ENCODE measurements at regions not wholly inside any gene's neighbourhood (a gene's known extent, or its start where the extent isn't known, plus 50 kb on each side); places are given as distances from the start of the nearest gene placed in this dataset.
A peak's percentile ranks its signal among the peaks of the same experiment; 100 is the strongest.
"Not testable (repeated sequence)": the region's sequence is repeated elsewhere in the genome, so short reads cannot be mapped to it uniquely, and the experiment has no call there.

- H3K9me3 Mint-ChIP-seq: peaks cover 7% of the 10 kb centered on the region
- DNase-seq: no peak
- no peak overlapping the region for H3K4me3 Mint-ChIP-seq
- H3K27ac Mint-ChIP-seq: no peak overlapping the region
- H3K27me3 Mint-ChIP-seq: no peaks in the 10 kb centered on the region
- CTCF ChIA-PET: no interaction called here
- no peaks in the 10 kb centered on the region for H3K4me1 Mint-ChIP-seq
- no peaks in the 10 kb centered on the region for H3K36me3 Mint-ChIP-seq
Observed at GRCh38 chr13:65508338-65508737, 1721.8 kb downstream of the PCDH9 start.

- H3K4me1 Mint-ChIP-seq: no peaks in the 10 kb centered on the region
- DNase-seq: no peak
- peaks cover 10% of the 10 kb centered on the region for H3K9me3 Mint-ChIP-seq
- H3K27ac Mint-ChIP-seq: no peak overlapping the region
- CTCF ChIA-PET: no interaction called here
- H3K27me3 Mint-ChIP-seq: no peaks in the 10 kb centered on the region
- no peaks in the 10 kb centered on the region for H3K36me3 Mint-ChIP-seq
- no peak overlapping the region for H3K4me3 Mint-ChIP-seq
Observed at GRCh38 chr13:65505941-65506340, 1724.2 kb downstream of the PCDH9 start.

- no peak overlapping the region for H3K4me3 Mint-ChIP-seq
- H3K9me3 Mint-ChIP-seq: peaks cover 10% of the 10 kb centered on the region
- no peak overlapping the region for H3K27ac Mint-ChIP-seq
- DNase-seq: no peak
- CTCF ChIA-PET: no interaction called here
- no peaks in the 10 kb centered on the region for H3K4me1 Mint-ChIP-seq
- H3K36me3 Mint-ChIP-seq: no peaks in the 10 kb centered on the region
- H3K27me3 Mint-ChIP-seq: no peaks in the 10 kb centered on the region
Observed at GRCh38 chr13:65504213-65504612, 1725.9 kb downstream of the PCDH9 start.

GRCh38 chr13:65500481-65500880 is 1729.7 kb downstream of the PCDH9 start:
- Mint-ChIP-seq H3K4me1 (no peaks in the 10 kb centered on the region), H3K4me3 (no peak overlapping the region), H3K27me3 (no peaks in the 10 kb centered on the region), H3K36me3 (no peaks in the 10 kb centered on the region), H3K27ac (no peak overlapping the region), H3K9me3 (peaks cover 7% of the 10 kb centered on the region)
- CTCF ChIA-PET: no interaction called here
- DNase-seq: no peak

GRCh38 chr13:65499256-65499655 is 1730.9 kb downstream of the PCDH9 start:
- CTCF ChIA-PET: no interaction called here

GRCh38 chr13:65497265-65497664 is 1732.9 kb downstream of the PCDH9 start:
- Mint-ChIP-seq H3K4me3 (no peak overlapping the region), H3K4me1 (no peaks in the 10 kb centered on the region), H3K9me3 (peaks cover 4% of the 10 kb centered on the region), H3K27ac (no peak overlapping the region), H3K36me3 (no peaks in the 10 kb centered on the region), H3K27me3 (no peaks in the 10 kb centered on the region)
- DNase-seq: no peak
- CTCF ChIA-PET: no interaction called here

More at GRCh38 chr13:65499256-65499655, 1730.9 kb downstream of the PCDH9 start:
- no peak for DNase-seq
- no peaks in the 10 kb centered on the region for H3K27me3 Mint-ChIP-seq
- H3K4me1 Mint-ChIP-seq: no peaks in the 10 kb centered on the region
- no peaks in the 10 kb centered on the region for H3K36me3 Mint-ChIP-seq
- H3K27ac Mint-ChIP-seq: no peak overlapping the region
- peaks cover 7% of the 10 kb centered on the region for H3K9me3 Mint-ChIP-seq
- no peak overlapping the region for H3K4me3 Mint-ChIP-seq

GRCh38 chr13:65490725-65491124 is 1739.4 kb downstream of the PCDH9 start:
- H3K36me3 Mint-ChIP-seq, H3K27me3 Mint-ChIP-seq, H3K4me3 Mint-ChIP-seq, H3K4me1 Mint-ChIP-seq, CTCF ChIA-PET, DNase-seq, H3K27ac Mint-ChIP-seq: not testable (repeated sequence)
- peaks cover 11% of the 10 kb centered on the region for H3K9me3 Mint-ChIP-seq

- H3K4me3 Mint-ChIP-seq: no peak overlapping the region
- H3K36me3 Mint-ChIP-seq: no peaks in the 10 kb centered on the region
- no peaks in the 10 kb centered on the region for H3K27me3 Mint-ChIP-seq
- DNase-seq: no peak
- H3K4me1 Mint-ChIP-seq: no peaks in the 10 kb centered on the region
- CTCF ChIA-PET: no interaction called here
- H3K9me3 Mint-ChIP-seq: peaks cover 15% of the 10 kb centered on the region
- H3K27ac Mint-ChIP-seq: peak overlapping the region; percentile 13
Observed at GRCh38 chr13:65488606-65489005, 1741.5 kb downstream of the PCDH9 start.

GRCh38 chr13:65479692-65480091 is 1750.4 kb downstream of the PCDH9 start:
- Mint-ChIP-seq H3K9me3 (peaks cover 6% of the 10 kb centered on the region), H3K27ac (no peak overlapping the region), H3K4me3 (no peak overlapping the region), H3K4me1 (no peaks in the 10 kb centered on the region), H3K36me3 (no peaks in the 10 kb centered on the region), H3K27me3 (no peaks in the 10 kb centered on the region)
- CTCF ChIA-PET: no interaction called here
- DNase-seq: no peak

- Mint-ChIP-seq H3K4me3 (no peak overlapping the region), H3K36me3 (no peaks in the 10 kb centered on the region), H3K27ac (no peak overlapping the region), H3K4me1 (no peaks in the 10 kb centered on the region), H3K27me3 (no peaks in the 10 kb centered on the region), H3K9me3 (peaks cover 2% of the 10 kb centered on the region)
- DNase-seq: no peak
- CTCF ChIA-PET: no interaction called here
Observed at GRCh38 chr13:65473196-65473595, 1756.9 kb downstream of the PCDH9 start.

- no peak overlapping the region for H3K27ac Mint-ChIP-seq
- CTCF ChIA-PET: no interaction called here
Observed at GRCh38 chr13:65472336-65472735, 1757.8 kb downstream of the PCDH9 start.

GRCh38 chr13:65470781-65471180 is 1759.4 kb downstream of the PCDH9 start:
- Mint-ChIP-seq H3K27me3 (no peaks in the 10 kb centered on the region), H3K27ac (no peak overlapping the region), H3K36me3 (no peaks in the 10 kb centered on the region), H3K9me3 (peaks cover 9% of the 10 kb centered on the region), H3K4me1 (no peaks in the 10 kb centered on the region), H3K4me3 (no peak overlapping the region)
- no peak for DNase-seq
- CTCF ChIA-PET: no interaction called here

More at GRCh38 chr13:65472336-65472735, 1757.8 kb downstream of the PCDH9 start:
- H3K36me3 Mint-ChIP-seq: no peaks in the 10 kb centered on the region
- no peak overlapping the region for H3K4me3 Mint-ChIP-seq
- DNase-seq: no peak
- H3K9me3 Mint-ChIP-seq: peaks cover 2% of the 10 kb centered on the region
- H3K27me3 Mint-ChIP-seq: no peaks in the 10 kb centered on the region
- no peaks in the 10 kb centered on the region for H3K4me1 Mint-ChIP-seq

- DNase-seq: no peak
- no peaks in the 10 kb centered on the region for H3K4me1 Mint-ChIP-seq
- CTCF ChIA-PET: no interaction called here
- no peaks in the 10 kb centered on the region for H3K36me3 Mint-ChIP-seq
- peaks cover 17% of the 10 kb centered on the region for H3K9me3 Mint-ChIP-seq
- no peaks in the 10 kb centered on the region for H3K27me3 Mint-ChIP-seq
- H3K4me3 Mint-ChIP-seq: no peak overlapping the region
- H3K27ac Mint-ChIP-seq: no peak overlapping the region
Observed at GRCh38 chr13:65468628-65469027, 1761.5 kb downstream of the PCDH9 start.

GRCh38 chr13:65461590-65461989 is 1768.5 kb downstream of the PCDH9 start:
- Mint-ChIP-seq H3K4me3 (no peak overlapping the region), H3K27ac (no peak overlapping the region), H3K4me1 (no peaks in the 10 kb centered on the region), H3K9me3 (peaks cover 19% of the 10 kb centered on the region), H3K36me3 (no peaks in the 10 kb centered on the region), H3K27me3 (no peaks in the 10 kb centered on the region)
- CTCF ChIA-PET: no interaction called here
- no peak for DNase-seq

GRCh38 chr13:65460136-65460535 is 1770.0 kb downstream of the PCDH9 start:
- DNase-seq: no peak
- H3K4me3 Mint-ChIP-seq: no peak overlapping the region
- peaks cover 11% of the 10 kb centered on the region for H3K9me3 Mint-ChIP-seq
- H3K4me1 Mint-ChIP-seq: no peaks in the 10 kb centered on the region
- H3K27ac Mint-ChIP-seq: no peak overlapping the region
- CTCF ChIA-PET: no interaction called here
- H3K36me3 Mint-ChIP-seq: no peaks in the 10 kb centered on the region
- no peaks in the 10 kb centered on the region for H3K27me3 Mint-ChIP-seq

Measured in activated naive CD4-positive, alpha-beta T cell treated with anti-CD3 and anti-CD28 coated beads, Interleukin-2, amount 10 ng/mL, durations not matched to agents 7 days and 5 days (primary cell).